GM12878 (cell line): ENCODE measurements at regions not wholly inside any gene's neighbourhood (a gene's known extent, or its start where the extent isn't known, plus 50 kb on each side); places are given as distances from the start of the nearest gene placed in this dataset.
"Not testable (repeated sequence)": the region's sequence is repeated elsewhere in the genome, so short reads cannot be mapped to it uniquely, and the experiment has no call there.

ENCODE experiments used
- ATAC-seq: fragments of 200-7000 bp; cut with Tn5 transposase; 3 replicates; pipeline ENCODE4 v1.9.1; 2020; ENCODE audit warnings: mild to moderate bottlenecking, moderate library complexity
- BruUV-seq: library from RNA; stranded (reverse); fragments of 400-500 nt; replicated peaks from 2 replicates; lab custom pipeline; 2021; lab: Mats Ljungman, UMichigan
- CTCF ChIA-PET: fragments of 300-600 bp; sonication (Branson Sonifier 250); formaldehyde crosslinking; extraction: SDS; loops from one replicate; lab custom pipeline; 2021; ENCODE audit warnings: inconsistent platforms; lab: Yijun Ruan, JAX
- POLR2A ChIA-PET: fragments of 350-600 bp; formaldehyde crosslinking; extraction: SDS; loops from one replicate; lab custom pipeline; 2021; ENCODE audit warnings: inconsistent platforms; lab: Charles Lee
- RAD21 ChIA-PET: fragments of 300-600 bp; sonication (Branson Sonifier 250); formaldehyde crosslinking; loops from one replicate; lab custom pipeline; 2023; ENCODE audit warnings: antibody characterized with exemption; ENCODE audit not compliant: unreplicated experiment; lab: Charles Lee
- SMC1A ChIA-PET: fragments of 300-600 bp; sonication (Branson Sonifier 250); formaldehyde crosslinking; loops from one replicate; lab custom pipeline; 2023; ENCODE audit not compliant: unreplicated experiment, uncharacterized antibody; lab: Charles Lee
- DNase-seq: peaks from one replicate; pipeline ENCODE4 v3.0.0-alpha.2; 2011; ENCODE audit warnings: low read depth, low spot score
- FAIRE-seq: peaks from 3 replicates; lab custom pipeline; 2011; peaks lifted over from hg19 to GRCh38; lab: Jason Lieb, UNC
- H2AFZ ChIP-seq: 2 replicates; pipeline ENCODE4 v1.6.0; 2011; ENCODE audit warnings: low read depth, low read length, control low read depth; ENCODE audit not compliant: control insufficient read depth
- H3K27ac ChIP-seq: 2 replicates; pipeline ENCODE4 v1.5.1; 2011; ENCODE audit warnings: control low read depth; ENCODE audit not compliant: control insufficient read depth, insufficient read depth
- H3K27me3 ChIP-seq, 2 experiments: replicated peaks in 1 of 2; 2 replicates each; pipeline versions ENCODE4 v1.6.0 to v1.6.1; 2011; ENCODE audit warnings: low read length in 1 of 2; ENCODE audit not compliant: control insufficient read depth in 2 of 2, insufficient read depth in 2 of 2
- H3K36me3 ChIP-seq, 2 experiments: 2 replicates each; pipeline ENCODE4 v1.5.1; 2011; ENCODE audit warnings: low read length in 1 of 2; ENCODE audit not compliant: control insufficient read depth in 2 of 2, insufficient read depth in 2 of 2
- H3K4me1 ChIP-seq: 2 replicates; pipeline ENCODE4 v1.6.1; 2011; ENCODE audit warnings: mild to moderate bottlenecking, low read length, moderate library complexity, mixed read lengths; ENCODE audit not compliant: control insufficient read depth, insufficient read depth
- H3K4me2 ChIP-seq: 2 replicates; pipeline ENCODE4 v1.6.0; 2011; ENCODE audit warnings: control low read depth; ENCODE audit not compliant: control insufficient read depth, insufficient read depth
- H3K4me3 ChIP-seq: fragments of 200-600 bp; sonication (generic); 2 replicates; pipeline ENCODE4 v1.5.1; 2016
- H3K79me2 ChIP-seq: 2 replicates; pipeline ENCODE4 v1.6.0; 2011; ENCODE audit warnings: low read length; ENCODE audit not compliant: control insufficient read depth, insufficient read depth
- H3K9ac ChIP-seq: 2 replicates; pipeline ENCODE4 v1.8.0; 2011; ENCODE audit warnings: low read length, control low read depth, mixed read lengths; ENCODE audit not compliant: control insufficient read depth, insufficient read depth
- H3K9me3 ChIP-seq: replicated peaks from 3 replicates; pipeline ENCODE4 v1.5.1; 2011; ENCODE audit warnings: mild to moderate bottlenecking, low read length; ENCODE audit not compliant: control insufficient read depth, insufficient read depth
- H4K20me1 ChIP-seq: 2 replicates; pipeline ENCODE4 v1.6.0; 2011; ENCODE audit not compliant: control insufficient read depth, insufficient read depth
- CHD2 ChIP-seq: IDR thresholded peaks from 2 replicates; pipeline ENCODE4 v1.6.1; 2011; ENCODE audit warnings: low read depth, low read length, improper control_type of control experiment, borderline replicate concordance
- HCFC1 ChIP-seq: fragments of 150-350 bp; IDR thresholded peaks from 2 replicates; pipeline ENCODE4 v1.6.1; 2014; ENCODE audit warnings: low read length
- IRF5 ChIP-seq: fragments of 450-650 bp; IDR thresholded peaks from 2 replicates; pipeline ENCODE4 v1.6.1; 2017; ENCODE audit warnings: borderline replicate concordance
- NBN ChIP-seq: fragments of 450-650 bp; IDR thresholded peaks from 2 replicates; pipeline ENCODE4 v1.6.1; 2016
- NFXL1 ChIP-seq: fragments of 450-650 bp; IDR thresholded peaks from 2 replicates; pipeline ENCODE4 v1.6.1; 2017; ENCODE audit warnings: antibody characterized with exemption, mild to moderate bottlenecking, borderline replicate concordance
- RBBP5 ChIP-seq: fragments of 200-600 bp; sonication (generic); conservative IDR thresholded peaks from 2 replicates; pipeline ENCODE4 v1.6.1; 2016
- TCF7 ChIP-seq: IDR thresholded peaks from 2 replicates; pipeline ENCODE4 v1.6.1; 2014; ENCODE audit warnings: antibody characterized with exemption, borderline replicate concordance
- ZNF24 ChIP-seq: fragments of 450-650 bp; IDR thresholded peaks from 2 replicates; pipeline ENCODE4 v1.6.1; 2017; ENCODE audit warnings: antibody characterized with exemption, mild to moderate bottlenecking
- ZNF274 ChIP-seq: IDR thresholded peaks from one replicate; pipeline ENCODE4 v1.8.0; 2011; ENCODE audit not compliant: insufficient read length, insufficient read depth
- WGBS: methylation state at CpG from one replicate; pipeline ENCODE4 v1.1.6; 2016; ENCODE audit warnings: low lambda C conversion rate; ENCODE audit not compliant: insufficient replicate concordance, insufficient coverage; ENCODE audit errors: missing lambda C conversion rate; 5-methylcytosine and 5-hydroxymethylcytosine counted together
- in situ Hi-C: fragments of 300-500 bp; cut with MboI; formaldehyde crosslinking; loops from 9 replicates; pipeline ENCODE4 v1.14.3; 2018; ENCODE audit warnings: mixed read lengths
- intact Hi-C: fragments of 100-400 bp; cut with micrococcal nuclease; formaldehyde crosslinking; loops from one replicate; pipeline ENCODE4 v1.14.2; 2022; ENCODE audit not compliant: unreplicated experiment

- Histone ChIP-seq H3K9ac (no peak overlapping the region), H3K79me2 (no peaks in the 10 kb centered on the region), H3K27me3 (no peaks in the 10 kb centered on the region), H3K4me3 (no peak overlapping the region), H3K36me3 (no peaks in the 10 kb centered on the region), H2AFZ (no peak overlapping the region), H3K4me1 (no peaks in the 10 kb centered on the region), H3K27ac (no peak overlapping the region), H3K9me3 (no peaks in the 10 kb centered on the region), H3K4me2 (no peak overlapping the region), H4K20me1 (no peaks in the 10 kb centered on the region)
- SMC1A ChIA-PET, result no interaction called here
- WGBS, result 48% methylated on average over 3 of the region's 3 CpGs
- ATAC-seq (no peak), DNase-seq (no peak), FAIRE-seq (no peak)
- no TSS peak for BruUV-seq
- intact Hi-C loops (no loop called here), in situ Hi-C loops (no loop called here)
- RAD21 ChIA-PET, result no interaction called here
- CTCF ChIA-PET, result no interaction called here
- POLR2A ChIA-PET, result no interaction called here
- TF ChIP-seq RBBP5 (no peak), CHD2 (no peak), TCF7 (no peak), NFXL1 (no peak), IRF5 (no peak), HCFC1 (no peak), NBN (no peak), ZNF24 (no peak)
Observed at GRCh38 chrX:3420316-3420715, 73.9 kb upstream of the MXRA5 start.

- no peaks in the 10 kb centered on the region for H3K36me3 ChIP-seq
Observed at GRCh38 chrX:3415011-3415410, 68.6 kb upstream of the MXRA5 start.

GRCh38 chrX:3411626-3412025 lies 65.2 kb upstream of the MXRA5 start:
- CTCF ChIA-PET, H3K9me3 ChIP-seq, intact Hi-C loops, ATAC-seq, H3K4me2 ChIP-seq, H3K4me3 ChIP-seq, H4K20me1 ChIP-seq, H3K36me3 ChIP-seq, H3K27me3 ChIP-seq, BruUV-seq, FAIRE-seq, POLR2A ChIA-PET, H2AFZ ChIP-seq, H3K4me1 ChIP-seq, H3K27ac ChIP-seq, DNase-seq, H3K9ac ChIP-seq, SMC1A ChIA-PET, in situ Hi-C loops, RAD21 ChIA-PET, H3K79me2 ChIP-seq: not testable (repeated sequence)
- WGBS, result 86% methylated on average over 2 of the region's 2 CpGs

More at GRCh38 chrX:3415011-3415410, 68.6 kb upstream of the MXRA5 start:
- FAIRE-seq (no peak), DNase-seq (no peak), ATAC-seq (no peak)
- H3K4me3 ChIP-seq, result no peak overlapping the region
- BruUV-seq, result no TSS peak
- WGBS, result 2% methylated on average over 4 of the region's 4 CpGs
- POLR2A ChIA-PET, result no interaction called here
- no peak for TF ChIP-seq ZNF274
- H3K79me2 ChIP-seq, result no peaks in the 10 kb centered on the region
- H3K27me3 ChIP-seq, result no peaks in the 10 kb centered on the region
- H3K4me1 ChIP-seq, result no peaks in the 10 kb centered on the region
- H3K9ac ChIP-seq, result no peak overlapping the region
- no peak overlapping the region for H2AFZ ChIP-seq
- CTCF ChIA-PET, result no interaction called here
- RAD21 ChIA-PET, result no interaction called here
- SMC1A ChIA-PET, result no interaction called here
- in situ Hi-C loops (no loop called here), intact Hi-C loops (no loop called here)
- H3K4me2 ChIP-seq, result no peak overlapping the region
- no peaks in the 10 kb centered on the region for H4K20me1 ChIP-seq
- H3K9me3 ChIP-seq, result no peaks in the 10 kb centered on the region
- no peak overlapping the region for H3K27ac ChIP-seq
